ENCODE measurements at regions not wholly inside any gene's neighbourhood (a gene's known extent, or its start where the extent isn't known, plus 50 kb on each side); places are given as distances from the start of the nearest gene placed in this dataset.

DNA sequence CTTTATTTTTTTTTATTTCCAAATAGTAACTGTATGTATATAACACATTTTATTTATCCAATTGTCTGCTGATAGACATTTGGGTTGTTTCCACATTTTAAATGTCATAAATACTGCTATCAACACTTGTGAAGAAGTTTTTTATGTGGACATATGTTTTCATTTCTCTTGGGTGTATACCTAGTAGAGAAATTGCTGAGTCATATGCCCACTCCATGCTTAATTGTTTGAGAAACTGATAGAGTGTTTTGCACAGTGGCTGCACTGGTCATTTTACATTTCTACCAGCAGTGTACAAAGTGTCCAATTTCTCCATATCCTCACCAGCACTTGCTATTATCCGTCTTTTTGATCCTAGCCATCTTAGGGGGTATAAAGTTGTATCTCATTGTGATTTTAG, 567.8 kb downstream of the GBA3 start:
- no peak for DNase-seq (ENCODE audit: low spot score, unreplicated experiment)
- Mint-ChIP-seq H3K9me3 (ENCODE audit: low read depth) (no peaks in the 10 kb centered on the region), H3K36me3 (ENCODE audit: insufficient read depth) (no peaks in the 10 kb centered on the region), H3K4me1 (ENCODE audit: low read depth) (no peaks in the 10 kb centered on the region), H3K4me3 (ENCODE audit: low read depth) (no peak overlapping the region), H3K27me3 (no peaks in the 10 kb centered on the region), H3K27ac (no peak overlapping the region)
- TF ChIP-seq, protein P1, sequence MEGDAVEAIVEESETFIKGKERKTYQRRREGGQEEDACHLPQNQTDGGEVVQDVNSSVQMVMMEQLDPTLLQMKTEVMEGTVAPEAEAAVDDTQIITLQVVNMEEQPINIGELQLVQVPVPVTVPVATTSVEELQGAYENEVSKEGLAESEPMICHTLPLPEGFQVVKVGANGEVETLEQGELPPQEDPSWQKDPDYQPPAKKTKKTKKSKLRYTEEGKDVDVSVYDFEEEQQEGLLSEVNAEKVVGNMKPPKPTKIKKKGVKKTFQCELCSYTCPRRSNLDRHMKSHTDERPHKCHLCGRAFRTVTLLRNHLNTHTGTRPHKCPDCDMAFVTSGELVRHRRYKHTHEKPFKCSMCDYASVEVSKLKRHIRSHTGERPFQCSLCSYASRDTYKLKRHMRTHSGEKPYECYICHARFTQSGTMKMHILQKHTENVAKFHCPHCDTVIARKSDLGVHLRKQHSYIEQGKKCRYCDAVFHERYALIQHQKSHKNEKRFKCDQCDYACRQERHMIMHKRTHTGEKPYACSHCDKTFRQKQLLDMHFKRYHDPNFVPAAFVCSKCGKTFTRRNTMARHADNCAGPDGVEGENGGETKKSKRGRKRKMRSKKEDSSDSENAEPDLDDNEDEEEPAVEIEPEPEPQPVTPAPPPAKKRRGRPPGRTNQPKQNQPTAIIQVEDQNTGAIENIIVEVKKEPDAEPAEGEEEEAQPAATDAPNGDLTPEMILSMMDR (IDR thresholded peaks at IDR 0.05; ENCODE audit: unreplicated experiment): no peak

GRCh38 chr4:23245203-23245832, 552.6 kb downstream of the GBA3 start:
- peaks cover 3% of the 10 kb centered on the region for H3K9me3 Mint-ChIP-seq (ENCODE audit: low read depth)
- DNase-seq (ENCODE audit: low spot score, unreplicated experiment): no peak
- no peaks in the 10 kb centered on the region for H3K27me3 Mint-ChIP-seq
- H3K27ac Mint-ChIP-seq: no peak overlapping the region
- H3K36me3 Mint-ChIP-seq (ENCODE audit: insufficient read depth): no peaks in the 10 kb centered on the region
- H3K4me1 Mint-ChIP-seq (ENCODE audit: low read depth): no peaks in the 10 kb centered on the region
- TF ChIP-seq, protein P1 (IDR thresholded peaks at IDR 0.05; ENCODE audit: unreplicated experiment): no peak
- no peak overlapping the region for H3K4me3 Mint-ChIP-seq (ENCODE audit: low read depth)

- H3K4me3 Mint-ChIP-seq (ENCODE audit: low read depth): no peak overlapping the region
- TF ChIP-seq, protein P1 (IDR thresholded peaks at IDR 0.05; ENCODE audit: unreplicated experiment): no peak
- no peaks in the 10 kb centered on the region for H3K4me1 Mint-ChIP-seq (ENCODE audit: low read depth)
- no peak overlapping the region for H3K27ac Mint-ChIP-seq
- no peaks in the 10 kb centered on the region for H3K27me3 Mint-ChIP-seq
- peaks cover 3% of the 10 kb centered on the region for H3K9me3 Mint-ChIP-seq (ENCODE audit: low read depth)
- DNase-seq (ENCODE audit: low spot score, unreplicated experiment): no peak
- H3K36me3 Mint-ChIP-seq (ENCODE audit: insufficient read depth): no peaks in the 10 kb centered on the region
These were observed 550.2 kb downstream of the GBA3 start for GRCh38 chr4:23242962-23243361.

DNA sequence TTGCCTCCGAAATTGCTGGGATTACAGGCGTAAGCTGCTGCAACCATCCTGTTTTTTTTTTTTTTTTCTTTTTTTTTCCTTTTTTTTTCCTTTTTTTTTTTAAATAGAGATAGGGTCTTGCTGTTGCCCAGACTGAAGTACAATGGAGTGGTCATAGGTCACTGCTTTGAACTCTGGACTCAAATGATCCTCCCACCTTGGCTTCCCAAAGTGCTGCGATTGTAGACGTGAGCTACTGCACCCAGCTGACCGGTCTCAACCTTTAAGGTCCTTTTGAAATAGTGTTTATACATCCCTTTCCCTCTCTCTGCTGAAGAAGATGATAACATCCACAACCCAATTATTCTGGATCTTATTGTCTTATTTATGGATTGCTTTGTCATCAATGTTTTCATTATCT, 548.7 kb downstream of the GBA3 start:
- peaks cover 3% of the 10 kb centered on the region for H3K9me3 Mint-ChIP-seq (ENCODE audit: low read depth)
- no peaks in the 10 kb centered on the region for H3K27me3 Mint-ChIP-seq
- DNase-seq (ENCODE audit: low spot score, unreplicated experiment): no peak
- H3K4me3 Mint-ChIP-seq (ENCODE audit: low read depth): no peak overlapping the region
- TF ChIP-seq, protein P1 (IDR thresholded peaks at IDR 0.05; ENCODE audit: unreplicated experiment): no peak
- no peak overlapping the region for H3K27ac Mint-ChIP-seq
- H3K36me3 Mint-ChIP-seq (ENCODE audit: insufficient read depth): no peaks in the 10 kb centered on the region
- no peaks in the 10 kb centered on the region for H3K4me1 Mint-ChIP-seq (ENCODE audit: low read depth)

DNA sequence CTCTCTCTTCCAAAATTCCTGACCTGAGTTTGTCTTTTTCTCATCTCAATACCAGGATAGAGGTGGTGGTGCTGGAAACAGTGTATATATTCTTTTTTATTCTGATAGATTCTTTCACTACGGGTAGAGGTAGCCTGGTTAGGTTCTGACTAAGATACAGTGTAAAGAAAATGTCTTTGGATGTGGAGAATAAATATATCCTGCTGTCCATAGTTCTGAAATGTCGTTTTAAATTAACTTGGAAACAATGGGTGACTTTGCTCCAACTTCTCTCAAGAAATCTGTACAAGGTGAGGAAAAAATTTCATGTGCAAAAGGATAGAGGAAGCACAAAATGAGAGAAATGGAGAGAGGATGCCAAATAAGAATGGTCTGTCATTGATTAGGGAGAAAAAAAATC, 546.1 kb downstream of the GBA3 start:
- Mint-ChIP-seq H3K9me3 (ENCODE audit: low read depth) (peaks cover 3% of the 10 kb centered on the region), H3K36me3 (ENCODE audit: insufficient read depth) (no peaks in the 10 kb centered on the region), H3K4me3 (ENCODE audit: low read depth) (no peak overlapping the region), H3K27ac (no peak overlapping the region), H3K4me1 (ENCODE audit: low read depth) (no peaks in the 10 kb centered on the region), H3K27me3 (no peaks in the 10 kb centered on the region)
- TF ChIP-seq, protein P1 (IDR thresholded peaks at IDR 0.05; ENCODE audit: unreplicated experiment): no peak
- no peak for DNase-seq (ENCODE audit: low spot score, unreplicated experiment)

Data from progenitor cell of endocrine pancreas (in vitro differentiated cells).